GM10266 (cell line): ENCODE measurements at regions not wholly inside any gene's neighbourhood (a gene's known extent, or its start where the extent isn't known, plus 50 kb on each side); places are given as distances from the start of the nearest gene placed in this dataset.

Source experiments
- DNase-seq: peaks from one replicate; pipeline ENCODE4 v3.0.0; 2012; ENCODE audit errors: extremely low spot score
- CTCF ChIP-seq: IDR thresholded peaks from 2 replicates; pipeline ENCODE4 v1.5.1; 2012; ENCODE audit warnings: mild to moderate bottlenecking, low read depth; ENCODE audit not compliant: control insufficient read depth, insufficient read depth; ENCODE audit errors: missing control alignments

GRCh38 chr13:107078229-107078765, 510.4 kb upstream of the ARGLU1 start:
- DNase-seq, result no peak
- TF ChIP-seq CTCF, result no peak

- TF ChIP-seq CTCF, result no peak
- DNase-seq, result no peak
Observed at GRCh38 chr13:107076801-107077200, 508.9 kb upstream of the ARGLU1 start.

GRCh38 chr13:107075576-107075975, 507.6 kb upstream of the ARGLU1 start:
- no peak for TF ChIP-seq CTCF
- DNase-seq, result no peak

GRCh38 chr13:107070792-107071191, 502.9 kb upstream of the ARGLU1 start:
- no peak for DNase-seq
- TF ChIP-seq CTCF, result no peak

- TF ChIP-seq CTCF, result no peak
- DNase-seq, result no peak
Observed at GRCh38 chr13:107069108-107069776, 501.3 kb upstream of the ARGLU1 start.

GRCh38 chr13:107067381-107067780, 499.4 kb upstream of the ARGLU1 start:
- DNase-seq, result no peak
- TF ChIP-seq CTCF, result no peak

- TF ChIP-seq CTCF, result no peak
- DNase-seq, result no peak
Observed at GRCh38 chr13:107066355-107066754, 498.4 kb upstream of the ARGLU1 start.
